ENCODE measurements at regions not wholly inside any gene's neighbourhood (a gene's known extent, or its start where the extent isn't known, plus 50 kb on each side); places are given as distances from the start of the nearest gene placed in this dataset.

DNA sequence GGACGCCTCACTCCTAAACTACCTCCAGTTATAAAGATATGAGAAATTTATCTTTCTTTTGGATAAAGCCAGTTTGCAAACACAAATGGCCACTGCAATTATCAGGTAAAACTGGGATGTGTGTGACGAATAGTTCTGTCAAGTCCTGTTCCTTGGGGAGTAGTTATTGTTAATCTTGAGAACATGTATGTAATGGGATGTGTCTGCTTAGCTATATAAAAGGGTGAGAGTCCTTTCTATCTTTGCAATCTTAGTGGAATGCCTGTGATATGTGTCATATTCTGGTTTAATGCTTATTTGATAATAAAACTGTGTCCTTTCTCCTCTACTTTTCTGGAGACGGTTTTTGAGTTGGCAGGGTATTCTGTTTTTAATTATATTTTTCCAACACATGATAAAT is 56.1 kb upstream of the PKP2 start:
- DNase-seq (ENCODE audit: extremely low read depth, low read depth), result no peak

DNA sequence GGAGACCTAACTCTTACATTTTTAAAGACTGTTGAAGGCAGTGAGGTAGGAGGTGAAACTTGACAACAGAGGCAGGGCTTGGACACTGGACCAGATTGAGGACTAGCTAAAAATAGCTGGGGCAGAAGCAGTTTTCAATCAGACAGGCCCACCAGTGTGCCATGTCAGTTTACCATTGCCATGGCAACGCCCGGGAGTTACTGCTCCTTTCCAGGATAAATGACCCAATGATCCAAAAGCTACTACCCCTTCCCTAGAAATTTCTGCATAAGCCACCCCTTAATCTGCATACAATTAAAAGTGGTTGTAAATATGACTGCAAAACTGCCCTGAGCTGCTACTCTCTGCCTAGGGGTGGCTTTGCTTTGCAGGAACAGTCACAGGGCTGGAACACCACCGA is 53.2 kb upstream of the PKP2 start:
- no peak for DNase-seq (ENCODE audit: extremely low read depth, low read depth)

- peak; percentile 13 for DNase-seq (ENCODE audit: extremely low read depth, low read depth)
Measured at GRCh38 chr12:32947206-32948067, 50.9 kb upstream of the PKP2 start.

DNA sequence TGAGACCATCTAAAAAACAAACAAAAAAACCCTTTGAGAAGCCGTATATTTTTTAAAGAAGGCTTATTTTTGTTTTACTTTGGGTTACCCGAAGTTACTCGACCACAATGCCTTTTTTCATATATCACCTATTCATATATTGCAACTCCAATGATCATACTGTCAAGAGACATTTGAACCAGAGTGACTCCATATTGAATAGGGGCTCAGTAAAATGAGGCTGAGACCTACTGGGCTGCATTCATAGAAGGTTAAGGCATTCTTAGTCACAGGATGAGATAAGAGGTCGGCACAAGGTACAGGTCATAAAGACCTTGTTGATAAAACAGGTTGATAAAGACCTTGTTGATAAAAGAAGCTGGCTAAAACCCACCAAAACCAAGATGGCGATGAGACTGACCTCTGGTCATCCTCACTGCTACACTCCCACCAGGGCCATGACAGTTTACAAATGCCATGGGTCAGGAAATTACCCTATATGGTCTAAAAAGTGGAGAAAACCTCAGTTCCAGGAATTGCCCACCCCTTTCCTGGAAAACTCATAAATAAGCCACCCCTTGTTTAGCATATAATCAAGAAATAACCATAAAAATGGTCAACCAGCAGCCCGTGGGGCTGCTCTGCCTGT is 50.0 kb upstream of the PKP2 start:
- DNase-seq (ENCODE audit: extremely low read depth, low read depth), result no peak

Measured in NCI-H460 (cell line).